HCT116 (cell line): ENCODE measurements at regions not wholly inside any gene's neighbourhood (a gene's known extent, or its start where the extent isn't known, plus 50 kb on each side); places are given as distances from the start of the nearest gene placed in this dataset.

Source experiments
- ATAC-seq: fragments of 200-7000 bp; cut with Tn5 transposase; 2 replicates; pipeline ENCODE4 v1.9.1; 2020; ENCODE audit warnings: mild to moderate bottlenecking, moderate library complexity
- BruUV-seq: library from RNA; stranded (reverse); fragments of 400-500 nt; replicated peaks from 2 replicates; lab custom pipeline; 2021; lab: Mats Ljungman, UMichigan
- CTCF ChIA-PET: fragments of 300-600 bp; sonication (Branson Sonifier 250); formaldehyde crosslinking; loops from one replicate; lab custom pipeline; 2021; ENCODE audit warnings: antibody characterized with exemption; lab: Charles Lee
- POLR2A ChIA-PET: fragments of 300-600, 350-600 bp; sonication (Branson Sonifier 250); formaldehyde crosslinking; loops from one replicate; lab custom pipeline; 2021; ENCODE audit warnings: antibody characterized with exemption; lab: Charles Lee
- RAD21 ChIA-PET, 2 experiments: fragments of 300-600 bp; sonication (Branson Sonifier 250); formaldehyde crosslinking; loops; one replicate each; lab custom pipeline; 2023; ENCODE audit warnings: low total read pairs in 2 of 2; ENCODE audit not compliant: uncharacterized antibody in 2 of 2, unreplicated experiment in 2 of 2, low non-redundant PET in 1 of 2; lab: Charles Lee
- DNase-seq: peaks from one replicate; pipeline ENCODE4 v3.0.0-alpha.2; 2010; ENCODE audit warnings: low read depth, low spot score
- H2AFZ ChIP-seq: fragments of 200-600 bp; shearing (Covaris generic), sonication (generic); 2 replicates; pipeline ENCODE4 v1.6.1; 2017; ENCODE audit warnings: low read depth, mixed run types, mixed read lengths, antibody characterized with exemption, low read length; ENCODE audit not compliant: poor library complexity, severe bottlenecking
- H3K27ac ChIP-seq: 2 replicates; pipeline ENCODE4 v1.5.1; 2012; ENCODE audit warnings: low read depth, low read length
- H3K27me3 ChIP-seq: fragments of 200-600 bp; sonication (generic); 2 replicates; pipeline ENCODE4 v1.6.1; 2016; ENCODE audit warnings: mixed run types, low read length, mixed read lengths; ENCODE audit not compliant: insufficient read depth
- H3K36me3 ChIP-seq, 2 experiments: fragments of 200-500 bp in 1 of 2; fragments of 200-600 bp in 1 of 2; sonication (Bioruptor generic) in 1 of 2; sonication (generic) in 1 of 2; 2 replicates each; pipeline versions ENCODE4 v1.5.1 to v1.6.1; 2014 to 2016; ENCODE audit warnings: low read length in 2 of 2, inconsistent platforms in 1 of 2, mixed read lengths in 1 of 2, mixed run types in 1 of 2; ENCODE audit not compliant: insufficient read depth in 2 of 2, control insufficient read depth in 1 of 2
- H3K4me1 ChIP-seq, 2 experiments: fragments of 200-600 bp in 1 of 2; sonication (generic) in 1 of 2; 2 replicates each; pipeline versions ENCODE4 v1.5.1 to v1.6.1; 2012 to 2017; ENCODE audit warnings: low read length in 2 of 2, inconsistent platforms in 1 of 2, mild to moderate bottlenecking in 1 of 2, mixed read lengths in 1 of 2, mixed run types in 1 of 2, moderate library complexity in 1 of 2; ENCODE audit not compliant: insufficient read depth in 2 of 2, control insufficient read depth in 1 of 2
- H3K4me2 ChIP-seq: fragments of 200-600 bp; sonication (generic); 2 replicates; pipeline ENCODE4 v1.6.1; 2017; ENCODE audit warnings: mixed run types, low read length, mixed read lengths
- H3K4me3 ChIP-seq, 2 experiments: fragments of 200-600 bp in 1 of 2; sonication (generic) in 1 of 2; replicated peaks in 1 of 2; 2 replicates each; pipeline ENCODE4 v1.5.1; 2011 to 2016; ENCODE audit warnings: low read length in 2 of 2, control low read depth in 1 of 2, low read depth in 1 of 2, mild to moderate bottlenecking in 1 of 2, mixed read lengths in 1 of 2, mixed run types in 1 of 2
- H3K79me2 ChIP-seq: fragments of 200-600 bp; sonication (generic); 2 replicates; pipeline ENCODE4 v1.6.1; 2017; ENCODE audit warnings: mild to moderate bottlenecking, mixed run types, low read length, moderate library complexity, mixed read lengths; ENCODE audit not compliant: insufficient read depth
- H3K9ac ChIP-seq: fragments of 200-600 bp; sonication (generic); 2 replicates; pipeline ENCODE4 v1.6.1; 2016; ENCODE audit warnings: low read length, mixed read lengths
- H3K9me2 ChIP-seq: fragments of 200-600 bp; sonication (generic), shearing (Covaris generic); 2 replicates; pipeline ENCODE4 v1.6.1; 2017; ENCODE audit warnings: mixed run types, mild to moderate bottlenecking, moderate library complexity; ENCODE audit not compliant: insufficient read depth
- H3K9me3 ChIP-seq, 2 experiments: fragments of 200-500 bp in 1 of 2; fragments of 200-600 bp in 1 of 2; sonication (Bioruptor generic) in 1 of 2; sonication (generic) in 1 of 2; 2 replicates each; pipeline ENCODE4 v1.6.1; 2014 to 2017; ENCODE audit warnings: low read length in 2 of 2, mixed read lengths in 2 of 2, inconsistent platforms in 1 of 2, low read depth in 1 of 2, mild to moderate bottlenecking in 1 of 2, mixed run types in 1 of 2, moderate library complexity in 1 of 2; ENCODE audit not compliant: control insufficient read depth in 1 of 2, insufficient read depth in 1 of 2
- H4K20me1 ChIP-seq: fragments of 200-600 bp; sonication (generic), shearing (Covaris generic); 2 replicates; pipeline ENCODE4 v1.6.1; 2017; ENCODE audit warnings: mixed run types, mild to moderate bottlenecking, moderate library complexity; ENCODE audit not compliant: insufficient read depth
- ATF3 ChIP-seq: IDR thresholded peaks from 2 replicates; pipeline ENCODE4 v1.6.1; 2012
- CEBPB ChIP-seq: IDR thresholded peaks from 2 replicates; pipeline ENCODE4 v1.6.1; 2012; ENCODE audit warnings: low read depth
- CTCF ChIP-seq, 3 experiments: fragments of 200-600 bp in 1 of 3; sonication (generic) in 1 of 3; IDR thresholded peaks in 2 of 3; conservative IDR thresholded peaks in 1 of 3; 2 replicates each; pipeline ENCODE4 v1.5.1; 2012 to 2017; ENCODE audit warnings: low read depth in 2 of 3, low read length in 2 of 3, antibody characterized with exemption in 1 of 3, borderline replicate concordance in 1 of 3, control low read depth in 1 of 3, mild to moderate bottlenecking in 1 of 3, mixed read lengths in 1 of 3, mixed run types in 1 of 3, moderate library complexity in 1 of 3; ENCODE audit not compliant: insufficient read depth in 1 of 3
- ELF1 ChIP-seq: IDR thresholded peaks from 2 replicates; pipeline ENCODE4 v1.6.1; 2012; ENCODE audit warnings: low read depth, borderline replicate concordance
- EZH2 ChIP-seq: fragments of 200-600 bp; sonication (generic); IDR thresholded peaks from 2 replicates; pipeline ENCODE4 v1.6.1; 2017; ENCODE audit warnings: antibody characterized with exemption, mixed run types
- FOSL1 ChIP-seq: IDR thresholded peaks from 2 replicates; pipeline ENCODE4 v1.6.1; 2012; ENCODE audit warnings: low read depth
- POLR2AphosphoS5 ChIP-seq: IDR thresholded peaks from 2 replicates; pipeline ENCODE4 v1.6.1; 2011; ENCODE audit warnings: mild to moderate bottlenecking, low read depth, low read length, moderate library complexity
- SIN3A ChIP-seq: IDR thresholded peaks from 2 replicates; pipeline ENCODE4 v1.6.1; 2012; ENCODE audit warnings: low read depth
- SP1 ChIP-seq: IDR thresholded peaks from 2 replicates; pipeline ENCODE4 v1.6.1; 2012; ENCODE audit warnings: low read depth
- SRF ChIP-seq: IDR thresholded peaks from 2 replicates; pipeline ENCODE4 v1.6.1; 2012; ENCODE audit warnings: low read depth
- TCF7L2 ChIP-seq: IDR thresholded peaks from 2 replicates; pipeline ENCODE4 v1.7.0; 2011; ENCODE audit warnings: borderline replicate concordance, inconsistent platforms; ENCODE audit not compliant: insufficient read depth, insufficient read length; ENCODE audit errors: extremely low read depth
- ZBTB33 ChIP-seq: IDR thresholded peaks from 2 replicates; pipeline ENCODE4 v1.6.1; 2011; ENCODE audit warnings: mild to moderate bottlenecking, low read length, moderate library complexity; ENCODE audit not compliant: insufficient replicate concordance; ENCODE audit errors: extremely low read depth
- intact Hi-C: fragments of 100-400 bp; cut with micrococcal nuclease; formaldehyde crosslinking; loops from 2 replicates; pipeline ENCODE4 v1.10.0; 2022
- TF ChIP-seq, protein P1 (sequence below): IDR thresholded peaks from 2 replicates; pipeline ENCODE4 v1.6.1; 2012; ENCODE audit warnings: low read depth

GRCh38 chr10:118173296-118173695, 126.6 kb upstream of the RAB11FIP2 start:
- Histone ChIP-seq H3K27me3 (peaks cover 82% of the 10 kb centered on the region), H3K4me1 (no peaks in the 10 kb centered on the region), H3K4me2 (no peak overlapping the region), H3K27ac (no peak overlapping the region), H3K9ac (no peak overlapping the region), H4K20me1 (no peaks in the 10 kb centered on the region), H3K79me2 (no peaks in the 10 kb centered on the region), H2AFZ (no peak overlapping the region), H3K36me3 (no peaks in the 10 kb centered on the region), H3K9me3 (no peaks in the 10 kb centered on the region), H3K9me2 (no peaks in the 10 kb centered on the region), H3K4me3 (no peak overlapping the region)
- ChIA-PET CTCF (no interaction called here), POLR2A (no interaction called here), RAD21 (no interaction called here)
- no TSS peak for BruUV-seq
- intact Hi-C loops = no loop called here
- TF ChIP-seq EZH2 = no peak
- TF ChIP-seq TCF7L2 = no peak
- TF ChIP-seq, protein P1, sequence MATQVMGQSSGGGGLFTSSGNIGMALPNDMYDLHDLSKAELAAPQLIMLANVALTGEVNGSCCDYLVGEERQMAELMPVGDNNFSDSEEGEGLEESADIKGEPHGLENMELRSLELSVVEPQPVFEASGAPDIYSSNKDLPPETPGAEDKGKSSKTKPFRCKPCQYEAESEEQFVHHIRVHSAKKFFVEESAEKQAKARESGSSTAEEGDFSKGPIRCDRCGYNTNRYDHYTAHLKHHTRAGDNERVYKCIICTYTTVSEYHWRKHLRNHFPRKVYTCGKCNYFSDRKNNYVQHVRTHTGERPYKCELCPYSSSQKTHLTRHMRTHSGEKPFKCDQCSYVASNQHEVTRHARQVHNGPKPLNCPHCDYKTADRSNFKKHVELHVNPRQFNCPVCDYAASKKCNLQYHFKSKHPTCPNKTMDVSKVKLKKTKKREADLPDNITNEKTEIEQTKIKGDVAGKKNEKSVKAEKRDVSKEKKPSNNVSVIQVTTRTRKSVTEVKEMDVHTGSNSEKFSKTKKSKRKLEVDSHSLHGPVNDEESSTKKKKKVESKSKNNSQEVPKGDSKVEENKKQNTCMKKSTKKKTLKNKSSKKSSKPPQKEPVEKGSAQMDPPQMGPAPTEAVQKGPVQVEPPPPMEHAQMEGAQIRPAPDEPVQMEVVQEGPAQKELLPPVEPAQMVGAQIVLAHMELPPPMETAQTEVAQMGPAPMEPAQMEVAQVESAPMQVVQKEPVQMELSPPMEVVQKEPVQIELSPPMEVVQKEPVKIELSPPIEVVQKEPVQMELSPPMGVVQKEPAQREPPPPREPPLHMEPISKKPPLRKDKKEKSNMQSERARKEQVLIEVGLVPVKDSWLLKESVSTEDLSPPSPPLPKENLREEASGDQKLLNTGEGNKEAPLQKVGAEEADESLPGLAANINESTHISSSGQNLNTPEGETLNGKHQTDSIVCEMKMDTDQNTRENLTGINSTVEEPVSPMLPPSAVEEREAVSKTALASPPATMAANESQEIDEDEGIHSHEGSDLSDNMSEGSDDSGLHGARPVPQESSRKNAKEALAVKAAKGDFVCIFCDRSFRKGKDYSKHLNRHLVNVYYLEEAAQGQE = no peak
- TF ChIP-seq SP1 = no peak
- no peak for TF ChIP-seq CTCF (IDR thresholded peaks at IDR 0.05 in 2 of 3, conservative IDR thresholded peaks at IDR 0.05 in 1 of 3; ENCODE audit: borderline replicate concordance in 1 of 3, insufficient read depth in 1 of 3, low read depth in 2 of 3, low read length in 2 of 3)
- TF ChIP-seq POLR2AphosphoS5 = no peak
- TF ChIP-seq SIN3A = no peak
- TF ChIP-seq CEBPB = no peak
- TF ChIP-seq FOSL1 = no peak
- TF ChIP-seq SRF = no peak
- no peak for TF ChIP-seq ZBTB33
- TF ChIP-seq ATF3 = no peak
- TF ChIP-seq ELF1 = no peak
- no peak for DNase-seq
- no peak for ATAC-seq
